AG04449 (cell line): ENCODE measurements at regions not wholly inside any gene's neighbourhood (a gene's known extent, or its start where the extent isn't known, plus 50 kb on each side); places are given as distances from the start of the nearest gene placed in this dataset.

Source experiments
- CTCF ChIA-PET: fragments of 350-600 bp; formaldehyde crosslinking; extraction: SDS; loops from one replicate; lab custom pipeline; 2021; ENCODE audit warnings: antibody characterized with exemption; lab: Yijun Ruan, JAX
- POLR2A ChIA-PET: fragments of 400-600, 350-600 bp; formaldehyde crosslinking; extraction: SDS; loops from one replicate; lab custom pipeline; 2020; ENCODE audit warnings: antibody characterized with exemption, inconsistent platforms; lab: Yijun Ruan, JAX
- DNase-seq: peaks from one replicate; pipeline ENCODE4 v3.0.0-alpha.2; 2010; ENCODE audit warnings: low read depth, low spot score
- H3K4me3 ChIP-seq: 2 replicates; pipeline ENCODE4 v1.5.1; 2011; ENCODE audit warnings: low read depth, mild to moderate bottlenecking, control low read depth, low read length
- CTCF ChIP-seq: IDR thresholded peaks from one replicate; pipeline ENCODE4 v1.5.1; 2011; ENCODE audit warnings: mild to moderate bottlenecking, moderate library complexity, low read length, control low read depth, inconsistent platforms; ENCODE audit not compliant: insufficient read depth; ENCODE audit errors: missing control alignments

DNA sequence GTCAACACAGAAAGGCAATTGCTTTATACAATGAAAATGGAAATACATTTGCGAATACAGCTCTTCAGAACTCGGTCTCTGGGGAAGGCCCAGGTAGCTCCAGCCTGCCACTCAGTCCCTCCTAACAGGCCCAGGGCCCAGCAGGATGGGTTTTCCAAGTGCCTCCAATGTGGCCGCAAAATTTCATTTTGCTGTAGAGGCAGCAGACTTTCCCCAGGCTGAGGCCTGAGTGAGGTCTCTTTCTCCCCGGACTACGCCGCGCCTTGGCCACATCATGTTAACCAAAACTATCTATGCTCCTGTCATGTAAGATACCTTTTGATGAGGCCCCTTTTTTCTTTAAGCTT lies 606.0 kb upstream of the SALL1 start:
- ChIA-PET POLR2A (no interaction called here), CTCF (interaction anchor here (2.1 kb wide), 1 partner anchor 611 kb away, joined by 8 read pairs; no protein-coding TSS in a partner anchor)
- no peak for DNase-seq
- H3K4me3 ChIP-seq, result no peak overlapping the region
- no peak for TF ChIP-seq CTCF

- H3K4me3 ChIP-seq, result no peak overlapping the region
- CTCF ChIA-PET, result interaction anchor here (2.1 kb wide), 1 partner anchor 611 kb away, joined by 8 read pairs; no protein-coding TSS in a partner anchor
- POLR2A ChIA-PET, result no interaction called here
- DNase-seq, result no peak
- no peak for TF ChIP-seq CTCF
These were observed 605.5 kb upstream of the SALL1 start for GRCh38 chr16:51756447-51757123.

- ChIA-PET CTCF (no interaction called here), POLR2A (no interaction called here)
- no peak for DNase-seq
- no peak for TF ChIP-seq CTCF
- H3K4me3 ChIP-seq, result no peak overlapping the region
These were observed 604.7 kb upstream of the SALL1 start for GRCh38 chr16:51755577-51756355.

GRCh38 chr16:51755039-51755501 lies 604.0 kb upstream of the SALL1 start:
- no peak for DNase-seq
- H3K4me3 ChIP-seq, result no peak overlapping the region
- no peak for TF ChIP-seq CTCF
- ChIA-PET CTCF (no interaction called here), POLR2A (no interaction called here)

GRCh38 chr16:51753467-51754127 lies 602.5 kb upstream of the SALL1 start:
- ChIA-PET POLR2A (no interaction called here), CTCF (no interaction called here)
- DNase-seq, result no peak
- H3K4me3 ChIP-seq, result no peak overlapping the region
- no peak for TF ChIP-seq CTCF
